Iris pigment epithelial cell (primary cell): ENCODE measurements at regions not wholly inside any gene's neighbourhood (a gene's known extent, or its start where the extent isn't known, plus 50 kb on each side); places are given as distances from the start of the nearest gene placed in this dataset.

ENCODE experiments used
- DNase-seq: peaks from one replicate; pipeline ENCODE4 v3.0.0-alpha.2; 2011; ENCODE audit warnings: low read depth

DNA sequence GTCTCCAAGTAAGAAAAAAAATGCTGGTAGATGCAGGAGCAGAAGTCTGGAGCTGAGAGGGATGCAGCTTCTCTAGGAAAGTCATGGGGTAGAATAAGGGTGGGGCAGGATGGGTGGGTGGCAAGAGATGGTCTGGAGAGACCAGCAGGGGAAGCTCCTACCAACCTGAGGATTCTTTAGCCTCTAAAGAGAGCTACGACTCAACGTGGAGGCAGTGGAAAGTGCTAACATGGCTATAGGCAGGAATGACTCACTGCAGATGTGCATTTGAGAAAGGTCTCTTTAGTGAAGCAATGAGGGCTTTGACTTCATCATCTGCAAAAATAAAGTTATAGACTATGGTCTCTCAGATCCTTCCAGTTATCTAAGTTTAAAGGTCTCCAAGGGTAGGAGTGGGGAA, 722.8 kb upstream of the RAB6C start:
- no peak for DNase-seq

DNA sequence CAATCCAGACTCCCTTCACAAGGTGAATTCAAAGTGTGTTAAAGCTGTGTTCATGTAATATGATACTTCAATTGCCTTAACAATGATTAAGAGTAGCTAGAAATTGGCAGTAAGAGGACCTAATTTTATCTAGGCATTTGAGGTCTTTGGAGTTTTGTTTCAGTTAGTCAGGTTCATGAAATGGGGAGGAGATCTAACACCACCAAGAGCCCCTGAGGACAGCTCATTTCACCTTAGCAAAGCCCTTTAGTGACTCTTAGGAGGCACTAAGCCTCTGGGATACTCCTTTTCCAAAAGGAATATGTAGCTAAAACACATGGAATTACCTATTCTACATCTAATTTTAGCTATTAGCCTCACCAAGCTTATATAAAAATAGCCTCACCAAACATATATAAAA, 716.5 kb upstream of the RAB6C start:
- DNase-seq = no peak

DNA sequence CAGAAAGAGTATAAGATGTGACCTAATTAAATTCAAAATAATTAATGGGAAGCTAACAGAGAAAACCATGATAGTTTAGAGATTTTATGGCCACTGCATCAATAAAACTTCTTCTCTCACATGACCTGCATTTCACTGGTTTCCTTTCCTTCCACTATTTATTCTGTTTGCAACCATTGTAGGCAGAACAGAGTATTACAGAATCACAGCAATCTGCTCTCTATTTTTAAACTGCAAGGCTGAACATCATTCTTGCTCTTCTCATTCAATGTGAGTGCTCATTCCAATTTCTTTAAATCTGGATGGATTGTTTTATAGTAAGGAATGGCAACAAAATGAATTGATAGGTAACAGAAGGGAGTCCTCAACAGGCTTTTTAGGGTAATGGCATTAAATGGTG, 715.5 kb upstream of the RAB6C start:
- DNase-seq = no peak

DNA sequence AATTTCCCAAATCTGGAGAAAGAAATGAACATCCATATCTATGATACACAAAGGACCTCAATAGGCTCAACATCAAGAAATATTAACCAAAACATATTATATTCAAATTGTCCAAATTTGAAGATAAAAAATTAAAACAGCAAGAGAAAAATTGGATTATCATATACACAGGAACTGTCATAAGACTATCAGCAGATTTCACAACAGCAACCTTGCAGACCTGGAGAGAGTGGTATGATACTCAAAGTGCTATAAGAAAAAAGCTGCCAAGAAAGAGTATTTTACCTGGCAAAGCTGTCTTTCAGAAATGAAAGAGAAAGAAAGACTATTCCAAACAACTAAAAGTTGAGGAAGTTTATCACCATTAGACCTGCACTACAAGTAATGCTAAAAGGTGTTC, 711.9 kb upstream of the RAB6C start:
- DNase-seq = no peak

DNA sequence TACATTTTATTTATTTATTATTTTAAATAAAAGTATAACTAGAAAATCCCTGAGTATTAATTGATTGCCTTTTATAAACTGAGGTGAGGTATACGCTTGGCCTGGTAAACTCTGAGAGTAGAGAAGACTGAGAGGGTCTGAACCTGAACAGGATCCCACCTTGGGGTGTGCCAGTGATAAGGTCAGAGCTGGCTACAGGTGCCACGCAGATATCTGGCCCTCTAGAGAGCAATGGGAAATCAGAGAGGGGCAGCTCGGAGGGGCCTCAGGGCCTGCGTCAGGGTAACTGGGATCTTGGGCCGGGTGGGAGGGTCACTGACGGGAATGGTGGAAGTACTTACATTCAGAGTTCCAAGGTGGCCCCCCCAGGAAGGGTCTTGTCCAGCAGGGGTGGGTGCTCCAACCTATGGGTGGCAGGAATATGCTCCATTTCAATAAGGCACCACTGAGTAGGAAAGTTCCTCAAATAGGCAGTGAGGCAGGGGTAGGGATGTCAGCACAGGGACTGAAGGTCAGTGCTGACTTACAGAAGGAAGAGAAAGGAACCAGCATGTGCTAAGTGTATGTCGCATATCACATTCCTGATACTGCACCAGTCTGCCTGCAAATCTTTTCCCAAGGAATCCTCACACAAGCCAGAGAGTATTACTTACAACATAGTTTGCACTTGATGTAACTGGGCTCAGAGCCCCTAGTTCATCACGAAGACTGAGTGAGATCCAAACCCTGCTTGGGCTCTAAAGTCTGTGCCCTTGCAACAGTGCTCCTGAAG, 706.0 kb upstream of the RAB6C start:
- no peak for DNase-seq

DNA sequence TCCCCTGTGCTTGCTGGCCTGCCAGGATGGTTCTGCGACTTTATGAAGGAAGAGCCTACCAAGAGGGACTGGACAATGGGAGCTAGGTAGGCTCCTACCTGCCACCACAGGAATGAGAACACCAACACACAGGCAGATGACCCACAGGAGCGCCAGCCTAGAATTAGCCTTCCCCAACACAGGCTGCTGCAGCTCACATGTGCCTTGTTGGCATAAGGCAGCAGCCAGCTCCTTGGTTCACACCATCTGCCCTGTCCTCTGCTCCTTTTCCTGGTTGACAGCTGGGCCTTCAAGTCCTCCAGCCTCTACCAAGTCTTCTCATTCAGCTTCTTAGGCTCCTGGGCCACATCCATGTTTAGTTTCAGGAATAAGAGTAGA, 705.4 kb upstream of the RAB6C start:
- DNase-seq = no peak

DNA sequence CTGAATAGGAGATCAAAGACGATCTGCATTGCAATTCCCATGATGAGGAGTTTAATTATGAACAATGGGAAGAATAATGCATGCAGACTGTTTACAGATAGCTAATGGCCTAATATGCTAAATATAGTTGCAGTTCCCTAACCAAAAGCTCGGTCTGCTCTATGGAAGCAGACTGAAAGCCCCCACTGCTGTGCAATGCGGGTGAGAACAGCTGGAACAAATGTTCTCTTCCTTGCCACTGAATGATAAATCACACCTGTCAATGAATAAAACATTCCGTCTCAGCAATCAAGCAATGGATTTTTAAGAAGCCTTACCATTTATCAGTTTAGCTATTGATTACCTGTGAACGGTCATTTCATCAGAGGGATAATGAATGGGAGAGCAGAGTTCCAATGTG, 704.5 kb upstream of the RAB6C start:
- DNase-seq = no peak

DNA sequence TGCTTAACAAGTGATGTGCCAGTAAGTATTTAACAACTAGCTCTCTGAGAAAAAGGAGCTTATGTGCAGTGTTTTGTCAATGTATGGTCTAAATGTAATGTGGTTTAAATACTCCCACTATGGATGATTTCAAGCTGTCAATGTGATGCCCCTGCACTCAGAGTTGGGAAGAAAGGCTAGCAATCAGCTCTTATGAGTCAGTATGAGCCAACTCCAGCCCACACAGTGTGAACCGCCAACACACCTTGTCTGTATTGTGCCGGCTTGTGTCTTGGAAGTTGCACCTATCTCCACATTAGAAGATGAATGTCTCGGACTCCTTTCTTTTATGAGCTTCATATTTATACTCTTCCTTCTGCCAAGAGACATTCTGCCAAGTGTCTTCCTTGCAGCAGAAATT, 703.8 kb upstream of the RAB6C start:
- no peak for DNase-seq

DNA sequence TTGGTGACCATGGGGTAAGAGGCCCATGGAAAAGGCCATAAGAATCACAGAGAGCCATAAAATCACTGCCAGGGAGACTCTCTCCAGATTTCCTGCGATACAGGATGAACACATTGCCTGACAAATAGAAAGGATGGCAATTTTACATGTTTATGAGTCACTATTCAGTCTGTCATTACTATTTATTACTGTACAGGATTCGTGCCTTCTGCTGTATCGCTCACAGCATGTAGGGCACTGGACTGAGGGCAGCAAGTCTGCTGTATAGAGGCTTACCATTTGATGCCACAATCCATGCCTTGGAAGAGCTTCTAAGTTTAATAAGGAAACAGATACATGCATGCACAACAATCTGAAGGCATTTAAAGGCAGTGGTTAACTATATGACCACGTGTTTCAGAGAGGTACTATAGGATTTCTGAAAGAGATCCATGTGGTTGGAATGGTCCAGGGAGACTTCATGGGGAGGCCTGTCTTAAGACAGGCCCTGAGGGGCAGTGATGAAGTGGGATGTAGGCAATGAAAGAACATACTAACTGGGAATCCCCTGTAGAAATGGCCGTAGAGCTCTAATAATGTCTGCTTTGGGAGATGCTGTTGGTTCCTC, 702.4 kb upstream of the RAB6C start:
- DNase-seq = no peak

DNA sequence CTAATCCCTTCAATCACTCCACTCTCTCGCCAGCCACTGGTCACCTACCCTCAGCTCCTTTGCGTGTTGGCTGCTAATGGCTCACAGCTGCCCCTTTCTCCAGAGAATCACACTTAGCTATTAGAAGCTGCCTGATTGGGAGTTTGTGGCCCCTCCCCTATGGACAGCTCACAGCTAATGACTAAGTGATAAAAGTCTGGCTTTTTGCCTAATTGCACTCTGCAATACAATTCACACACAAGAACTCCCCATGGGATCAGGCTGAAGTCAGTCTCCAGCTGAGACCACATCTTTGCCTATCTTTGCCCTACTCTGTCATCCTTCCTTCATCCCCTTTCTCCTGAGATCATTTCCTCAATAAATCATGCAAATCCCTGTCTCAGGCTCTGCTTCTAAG, 701.9 kb upstream of the RAB6C start:
- no peak for DNase-seq

DNA sequence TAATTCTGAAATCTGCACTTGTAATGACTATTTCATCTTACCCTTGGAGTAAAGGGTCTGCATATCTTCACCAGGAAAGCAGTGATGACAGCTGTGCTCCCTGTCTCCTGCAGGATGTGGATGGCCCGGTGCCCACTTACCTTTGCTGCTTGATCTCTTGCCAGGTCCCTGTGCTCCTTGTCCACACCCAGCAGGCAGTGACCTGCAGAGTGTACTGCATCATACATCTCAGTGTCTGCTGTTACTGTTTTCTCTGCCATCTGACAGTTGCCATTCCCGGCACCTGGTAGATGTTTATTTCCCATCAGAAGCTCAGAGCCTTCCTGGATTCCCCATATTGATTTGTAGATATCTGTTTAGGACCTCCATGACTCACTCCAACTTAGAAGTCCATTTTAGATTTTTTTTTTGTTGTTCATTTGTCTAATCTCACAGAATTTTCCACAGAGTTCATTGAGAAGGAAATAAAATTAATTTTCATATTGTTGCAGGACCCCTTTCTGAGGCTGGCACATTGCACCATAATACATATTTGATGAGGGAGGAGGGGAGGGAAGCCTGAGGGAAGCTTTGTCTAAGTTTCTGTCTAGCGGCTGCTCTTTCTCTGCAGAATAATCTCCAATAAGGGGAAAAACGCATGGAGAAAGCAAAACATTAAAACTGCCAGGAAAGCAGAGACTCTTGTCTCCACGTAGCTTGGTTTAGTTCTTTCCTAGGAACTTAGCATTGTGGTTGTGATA, 697.5 kb upstream of the RAB6C start:
- no peak for DNase-seq

DNA sequence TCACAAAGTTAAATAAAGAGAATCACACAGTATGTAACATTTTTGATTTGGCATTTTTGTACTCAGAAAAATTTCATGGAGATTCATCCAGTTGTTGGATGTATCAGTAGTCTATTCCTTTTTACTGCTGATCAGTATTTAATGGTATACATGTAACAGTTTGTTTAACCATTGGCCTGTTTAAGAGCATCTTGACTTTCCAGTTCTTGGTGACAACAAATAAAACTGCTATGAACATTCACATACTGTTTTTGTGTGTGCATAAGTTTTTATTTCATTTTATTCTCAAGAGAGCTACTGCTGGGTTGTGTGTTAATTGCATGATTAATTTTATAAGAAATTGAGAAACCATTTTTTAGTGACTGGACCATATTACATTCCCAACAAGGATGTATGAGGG, 694.5 kb upstream of the RAB6C start:
- no peak for DNase-seq

DNA sequence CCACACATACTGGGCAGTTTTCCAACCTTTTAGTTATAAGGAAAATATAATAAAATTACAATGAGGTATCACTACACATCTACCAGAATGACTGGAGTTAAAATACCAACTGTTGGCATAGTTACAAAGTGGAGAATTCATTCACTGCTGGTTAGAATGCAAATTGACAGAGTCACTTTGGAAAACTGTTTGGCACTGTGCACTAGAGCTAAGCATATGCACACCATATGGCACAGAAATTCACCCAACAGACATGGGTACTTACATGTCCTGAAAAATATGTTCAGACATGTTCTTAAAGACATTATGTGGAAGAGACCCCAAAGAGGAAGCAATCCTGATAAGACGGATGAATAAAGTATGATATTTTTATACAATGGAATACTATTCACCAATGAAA, 686.1 kb upstream of the RAB6C start:
- DNase-seq = no peak

DNA sequence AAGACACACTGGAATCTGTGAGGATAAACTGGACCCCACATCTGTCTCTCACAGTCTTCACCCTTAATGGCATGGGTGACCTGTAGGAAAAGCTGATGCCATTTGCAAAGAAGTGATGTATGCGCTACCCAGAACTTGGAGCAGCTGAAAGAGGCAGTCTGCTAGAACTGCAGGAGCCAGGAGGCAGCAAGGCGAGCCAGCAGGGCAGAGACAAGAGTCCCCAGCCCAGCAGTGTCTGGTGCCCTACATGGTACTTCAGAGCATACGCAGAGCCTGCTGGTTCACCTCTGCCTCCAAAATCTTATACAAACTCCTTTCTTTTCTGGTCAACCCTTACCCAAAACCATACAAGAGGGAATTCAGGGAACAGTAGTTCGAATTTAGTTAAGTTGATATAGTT, 683.1 kb upstream of the RAB6C start:
- no peak for DNase-seq

DNA sequence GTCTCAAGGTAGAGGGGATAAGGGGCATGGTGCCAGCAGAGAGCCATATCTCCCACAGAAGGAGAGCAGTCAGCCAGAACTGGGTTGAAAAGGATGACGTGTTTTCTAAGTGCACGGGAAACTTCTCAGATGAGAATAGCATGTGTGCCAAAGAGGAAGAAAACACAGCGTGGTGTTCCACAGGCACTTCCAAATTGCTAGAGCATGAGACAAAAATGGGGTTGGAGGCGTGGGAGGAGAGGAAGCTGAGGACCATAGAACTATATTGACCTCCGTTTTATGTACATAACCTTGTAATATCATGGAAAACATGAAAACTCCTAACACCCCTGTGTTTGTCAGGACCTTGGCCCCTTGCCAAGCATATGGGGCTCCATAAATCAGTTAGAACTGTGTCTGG, 682.7 kb upstream of the RAB6C start:
- no peak for DNase-seq

DNA sequence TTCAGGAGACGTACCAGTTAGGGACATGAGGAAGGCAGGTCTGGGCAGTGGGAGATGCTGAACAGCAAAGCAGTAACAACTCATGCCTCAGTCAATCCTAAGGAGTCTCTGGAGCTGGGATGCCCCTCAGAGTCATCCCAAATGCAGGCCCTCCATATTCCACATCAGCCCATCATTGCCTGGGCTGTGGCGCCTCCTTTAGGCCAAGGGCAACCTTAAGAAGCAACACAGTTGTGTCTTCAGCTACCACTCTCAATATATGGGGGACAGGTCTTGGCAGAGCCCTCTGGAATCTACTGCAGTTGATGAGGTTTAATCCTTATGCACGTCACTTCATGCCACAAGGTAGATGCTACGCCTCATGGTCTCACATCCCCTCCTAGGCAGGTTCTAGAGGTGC, 682.0 kb upstream of the RAB6C start:
- DNase-seq = no peak

DNA sequence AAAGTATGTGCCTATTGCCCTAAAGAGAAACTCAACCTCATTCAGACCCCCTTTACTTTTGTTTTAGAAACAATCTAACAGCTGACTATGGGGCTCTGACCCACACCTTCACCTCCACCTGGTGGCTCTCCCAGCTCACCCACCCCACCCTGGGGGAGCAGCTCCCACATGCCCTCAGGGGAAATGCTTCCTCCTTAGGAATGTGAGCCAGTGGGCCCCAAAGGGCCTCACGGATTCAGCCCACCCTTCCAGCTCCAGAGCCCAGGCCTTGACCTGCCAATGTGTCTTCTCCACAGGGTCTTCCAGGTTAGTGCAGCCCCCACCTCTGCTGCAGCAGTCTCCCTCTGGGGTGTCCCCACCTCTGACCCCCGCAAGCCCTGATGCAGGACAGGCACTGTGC, 680.1 kb upstream of the RAB6C start:
- no peak for DNase-seq

DNA sequence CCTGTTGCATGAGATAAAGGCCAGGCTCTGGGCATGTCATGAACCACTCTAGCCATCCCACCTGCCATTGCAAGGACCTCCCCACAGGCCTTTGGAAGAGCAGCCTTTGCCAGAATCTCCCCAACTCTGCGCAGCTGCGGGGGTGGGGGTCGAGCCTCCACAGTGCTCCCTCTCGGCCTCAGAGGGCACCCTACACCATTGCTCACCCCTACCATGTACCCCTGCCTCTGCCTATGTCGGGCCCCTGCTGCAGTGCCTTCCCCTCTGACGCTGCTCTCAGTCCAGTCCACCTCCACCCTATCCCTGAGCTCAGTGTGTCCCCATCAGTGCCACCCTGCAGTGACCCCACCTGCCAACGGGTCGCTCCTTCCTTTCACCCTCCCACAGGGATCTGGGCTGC, 679.7 kb upstream of the RAB6C start:
- DNase-seq = no peak

DNA sequence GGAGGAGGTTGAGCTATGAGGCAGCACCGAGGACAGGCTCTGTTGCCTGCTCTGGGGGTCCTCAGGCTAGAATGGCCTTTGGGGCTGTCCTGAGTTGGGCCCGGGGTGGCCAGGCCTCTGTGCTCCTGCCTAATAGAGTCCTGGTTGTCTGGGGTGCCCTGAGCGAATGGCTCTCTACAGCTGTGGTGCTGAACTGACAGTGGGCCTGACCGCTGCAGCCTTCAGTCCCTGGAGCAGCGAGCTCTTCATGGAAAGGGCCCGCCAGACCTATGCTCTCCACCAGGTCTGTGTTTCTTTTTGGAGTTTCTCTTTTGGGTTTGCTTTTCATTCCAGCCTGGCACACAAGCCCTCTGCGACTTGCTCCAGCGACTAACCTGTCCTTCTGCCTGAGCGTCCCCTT, 679.0 kb upstream of the RAB6C start:
- DNase-seq = no peak

DNA sequence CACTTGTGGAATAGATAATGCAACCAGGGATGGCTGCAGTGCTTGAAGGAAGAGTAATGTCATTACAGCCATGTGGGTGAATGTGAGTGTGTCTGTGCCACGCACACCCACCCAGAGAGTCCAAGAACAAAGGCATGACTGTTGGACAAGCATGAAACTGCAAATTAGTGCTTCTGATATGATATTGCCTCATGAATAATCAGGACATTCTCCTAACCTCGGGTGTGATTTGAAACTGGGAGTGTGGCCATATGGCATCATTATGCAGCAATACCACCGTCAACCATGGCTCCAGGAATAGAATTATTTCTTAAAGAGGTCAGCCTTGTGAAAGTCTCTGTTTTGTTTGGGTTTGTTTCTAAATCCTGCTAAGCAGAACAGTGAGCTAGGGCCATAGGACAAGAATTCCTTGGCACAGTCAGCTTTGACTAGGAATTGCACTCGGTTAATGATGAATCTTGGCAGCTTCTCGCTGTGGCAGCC, 678.0 kb upstream of the RAB6C start:
- no peak for DNase-seq

DNA sequence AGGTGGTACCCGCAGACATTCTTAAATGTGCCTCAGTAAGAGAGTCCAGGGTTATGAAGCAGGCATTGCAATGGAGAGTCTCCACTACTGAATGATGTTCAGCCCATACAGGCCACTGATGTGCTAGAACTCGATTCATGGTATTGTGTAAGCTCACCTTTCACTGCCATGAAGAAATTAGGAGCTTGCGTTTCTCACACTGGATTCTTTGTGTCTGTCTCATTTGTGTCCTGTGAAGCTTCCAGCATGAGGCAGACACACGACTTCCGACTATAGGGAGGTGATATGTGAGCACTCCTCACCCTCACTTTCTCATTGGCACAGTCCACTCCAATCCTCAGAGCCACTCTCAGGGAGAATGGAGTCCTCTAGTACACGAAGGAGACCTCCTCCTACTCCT, 677.4 kb upstream of the RAB6C start:
- no peak for DNase-seq

DNA sequence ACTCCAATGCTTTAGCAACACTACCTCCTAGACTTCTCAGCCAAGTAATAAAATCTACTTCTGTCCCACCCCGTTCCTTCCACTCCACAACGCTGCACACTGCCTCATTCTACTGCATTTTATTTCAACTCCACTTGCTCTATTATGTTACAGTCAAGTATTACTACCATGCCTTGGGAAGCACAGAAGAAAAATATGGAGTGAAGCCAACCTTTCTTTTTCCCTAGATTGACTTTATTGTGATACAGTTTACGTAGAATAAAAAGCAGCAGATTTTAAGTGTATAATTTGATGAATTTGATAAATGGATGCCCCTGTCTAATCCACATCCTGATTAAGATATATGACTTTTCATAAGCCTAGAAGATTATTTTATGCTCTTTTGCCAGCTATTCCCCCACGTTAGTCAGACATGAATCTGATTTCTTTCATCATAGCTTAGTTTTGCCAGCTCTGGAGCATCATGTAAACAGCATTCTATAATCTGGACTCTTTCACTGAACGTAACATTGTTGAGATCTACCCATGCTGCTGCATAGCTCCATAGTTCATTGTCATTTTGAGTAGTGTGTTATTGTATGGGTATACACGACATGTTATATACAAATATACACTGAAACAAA, 676.8 kb upstream of the RAB6C start:
- DNase-seq = no peak

DNA sequence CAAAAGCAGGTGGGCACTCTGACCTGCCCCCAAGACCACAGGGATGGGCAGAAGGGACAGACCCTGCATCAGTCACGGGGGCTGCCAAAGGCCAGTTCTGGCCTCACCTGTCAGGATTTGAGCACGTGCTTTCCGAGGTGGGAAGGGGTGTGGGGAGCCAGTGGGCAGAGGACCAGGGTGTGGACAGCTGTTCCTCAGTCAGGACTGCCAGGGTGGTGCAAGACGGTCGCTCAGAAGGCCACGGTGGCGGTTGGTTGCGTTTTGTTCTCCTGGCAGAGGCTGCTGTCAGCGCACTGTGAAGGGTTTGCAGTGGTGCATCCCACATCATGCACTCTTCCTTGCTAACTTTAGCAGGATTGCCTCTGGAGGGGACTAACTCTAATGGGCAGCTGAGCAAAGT, 665.3 kb upstream of the RAB6C start:
- DNase-seq = no peak
